Cardiac muscle cell (in vitro differentiated cells and primary cell): ENCODE measurements at regions not wholly inside any gene's neighbourhood (a gene's known extent, or its start where the extent isn't known, plus 50 kb on each side); places are given as distances from the start of the nearest gene placed in this dataset.

Source experiments
- DNase-seq, 2 donors: peaks; one replicate each; pipeline versions ENCODE4 v3.0.0 to v3.0.0-alpha.2; 2010 to 2017; ENCODE audit warnings: low read depth in 1 of 2, low spot score in 1 of 2
- H3K27ac ChIP-seq: fragments of 200-600 bp; sonication (generic); 2 replicates; pipeline ENCODE4 v1.5.1; 2016
- H3K27me3 ChIP-seq: fragments of 200-600 bp; sonication (generic); 2 replicates; pipeline ENCODE4 v1.6.0; 2016; ENCODE audit warnings: control low read depth
- H3K36me3 ChIP-seq: fragments of 200-600 bp; sonication (generic); 2 replicates; pipeline ENCODE4 v1.5.1; 2016; ENCODE audit warnings: control low read depth
- H3K4me1 ChIP-seq: fragments of 200-600 bp; sonication (generic); 2 replicates; pipeline ENCODE4 v1.8.1; 2017; ENCODE audit warnings: low read depth, mild to moderate bottlenecking, mixed run types
- H3K4me3 ChIP-seq: fragments of 200-600 bp; sonication (generic); 2 replicates; pipeline ENCODE4 v1.5.1; 2016; ENCODE audit warnings: mild to moderate bottlenecking
- H3K9me3 ChIP-seq: fragments of 200-600 bp; sonication (generic); 2 replicates; pipeline ENCODE4 v1.5.1; 2017; ENCODE audit warnings: low read depth, mild to moderate bottlenecking, control low read depth
- TF ChIP-seq, protein P1 (sequence below): IDR thresholded peaks from 2 replicates; pipeline ENCODE4 v1.5.1; 2012; ENCODE audit warnings: low read depth, mild to moderate bottlenecking, low read length

DNA sequence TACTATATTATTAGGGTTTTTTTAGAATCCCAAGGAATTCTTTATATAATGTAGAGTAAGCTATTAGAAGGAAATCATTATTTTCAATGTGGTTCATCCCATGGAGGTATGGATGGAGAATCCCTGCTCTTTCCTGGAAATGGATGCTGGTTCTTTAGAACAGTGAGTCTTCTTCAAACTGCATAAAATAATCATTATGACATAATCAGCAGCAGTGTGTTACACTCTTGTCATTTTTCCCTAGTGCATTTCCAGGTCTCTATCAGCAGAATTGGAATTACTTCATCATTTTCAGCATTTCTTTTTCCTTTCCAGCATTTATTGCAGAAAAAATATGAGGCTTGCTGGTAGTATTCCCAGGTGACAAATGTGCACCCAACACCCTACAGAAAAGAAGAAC lies 168.1 kb downstream of the ETAA1 start:
- no peaks in the 10 kb centered on the region for H3K27me3 ChIP-seq
- no peak for DNase-seq
- H3K4me3 ChIP-seq, result no peak overlapping the region
- H3K27ac ChIP-seq, result no peak overlapping the region
- TF ChIP-seq, protein P1, sequence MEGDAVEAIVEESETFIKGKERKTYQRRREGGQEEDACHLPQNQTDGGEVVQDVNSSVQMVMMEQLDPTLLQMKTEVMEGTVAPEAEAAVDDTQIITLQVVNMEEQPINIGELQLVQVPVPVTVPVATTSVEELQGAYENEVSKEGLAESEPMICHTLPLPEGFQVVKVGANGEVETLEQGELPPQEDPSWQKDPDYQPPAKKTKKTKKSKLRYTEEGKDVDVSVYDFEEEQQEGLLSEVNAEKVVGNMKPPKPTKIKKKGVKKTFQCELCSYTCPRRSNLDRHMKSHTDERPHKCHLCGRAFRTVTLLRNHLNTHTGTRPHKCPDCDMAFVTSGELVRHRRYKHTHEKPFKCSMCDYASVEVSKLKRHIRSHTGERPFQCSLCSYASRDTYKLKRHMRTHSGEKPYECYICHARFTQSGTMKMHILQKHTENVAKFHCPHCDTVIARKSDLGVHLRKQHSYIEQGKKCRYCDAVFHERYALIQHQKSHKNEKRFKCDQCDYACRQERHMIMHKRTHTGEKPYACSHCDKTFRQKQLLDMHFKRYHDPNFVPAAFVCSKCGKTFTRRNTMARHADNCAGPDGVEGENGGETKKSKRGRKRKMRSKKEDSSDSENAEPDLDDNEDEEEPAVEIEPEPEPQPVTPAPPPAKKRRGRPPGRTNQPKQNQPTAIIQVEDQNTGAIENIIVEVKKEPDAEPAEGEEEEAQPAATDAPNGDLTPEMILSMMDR, result no peak
- H3K9me3 ChIP-seq, result no peaks in the 10 kb centered on the region
- H3K4me1 ChIP-seq, result peaks cover 14% of the 10 kb centered on the region
- no peaks in the 10 kb centered on the region for H3K36me3 ChIP-seq

DNA sequence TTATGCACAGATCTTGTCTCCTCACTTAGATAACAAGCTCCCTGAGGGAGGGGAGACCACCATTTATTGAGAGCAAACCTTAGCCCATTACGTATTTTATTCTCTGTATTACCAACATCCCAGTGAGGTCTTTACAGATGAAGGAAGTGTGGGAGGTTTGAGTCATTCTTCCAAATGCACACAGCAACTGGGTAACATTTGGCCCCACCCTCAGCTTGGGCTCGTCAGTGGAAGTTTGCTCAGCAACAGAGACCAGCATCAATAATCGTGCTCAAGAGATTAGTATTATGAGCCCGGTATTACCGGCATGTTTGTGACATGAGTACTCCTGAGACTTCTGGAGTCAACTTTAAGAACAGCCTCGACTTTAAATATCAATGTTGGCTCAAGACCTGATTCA lies 168.6 kb downstream of the ETAA1 start:
- H3K4me3 ChIP-seq, result no peak overlapping the region
- no peaks in the 10 kb centered on the region for H3K9me3 ChIP-seq
- no peak overlapping the region for H3K27ac ChIP-seq
- DNase-seq, result peak in 1 of 2 donors; percentile 89
- TF ChIP-seq, protein P1, result no peak
- peaks cover 12% of the 10 kb centered on the region for H3K4me1 ChIP-seq
- no peaks in the 10 kb centered on the region for H3K36me3 ChIP-seq
- no peaks in the 10 kb centered on the region for H3K27me3 ChIP-seq

DNA sequence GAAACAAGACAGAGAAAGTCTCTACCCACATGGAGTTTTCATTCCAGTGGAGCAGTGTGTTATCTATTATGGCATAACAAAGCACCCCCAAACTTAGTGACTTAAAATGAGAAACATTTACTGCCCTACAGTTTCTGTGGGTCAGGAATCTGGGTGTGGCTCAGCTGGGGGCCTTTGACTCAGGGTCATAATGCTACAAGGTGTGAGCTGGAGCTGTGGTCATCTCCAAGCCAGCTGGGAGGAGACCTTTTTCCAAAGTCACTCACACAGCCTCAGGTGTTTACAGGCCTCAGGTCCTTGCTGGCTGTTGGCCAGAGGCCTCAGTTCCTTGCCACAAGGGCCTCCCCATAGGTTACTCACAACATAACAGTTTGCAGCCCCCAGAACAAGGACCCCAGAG lies 169.2 kb downstream of the ETAA1 start:
- H3K4me1 ChIP-seq, result peaks cover 6% of the 10 kb centered on the region
- H3K27me3 ChIP-seq, result no peaks in the 10 kb centered on the region
- TF ChIP-seq, protein P1, result no peak
- DNase-seq, result no peak
- H3K9me3 ChIP-seq, result no peaks in the 10 kb centered on the region
- H3K27ac ChIP-seq, result no peak overlapping the region
- no peaks in the 10 kb centered on the region for H3K36me3 ChIP-seq
- no peak overlapping the region for H3K4me3 ChIP-seq

DNA sequence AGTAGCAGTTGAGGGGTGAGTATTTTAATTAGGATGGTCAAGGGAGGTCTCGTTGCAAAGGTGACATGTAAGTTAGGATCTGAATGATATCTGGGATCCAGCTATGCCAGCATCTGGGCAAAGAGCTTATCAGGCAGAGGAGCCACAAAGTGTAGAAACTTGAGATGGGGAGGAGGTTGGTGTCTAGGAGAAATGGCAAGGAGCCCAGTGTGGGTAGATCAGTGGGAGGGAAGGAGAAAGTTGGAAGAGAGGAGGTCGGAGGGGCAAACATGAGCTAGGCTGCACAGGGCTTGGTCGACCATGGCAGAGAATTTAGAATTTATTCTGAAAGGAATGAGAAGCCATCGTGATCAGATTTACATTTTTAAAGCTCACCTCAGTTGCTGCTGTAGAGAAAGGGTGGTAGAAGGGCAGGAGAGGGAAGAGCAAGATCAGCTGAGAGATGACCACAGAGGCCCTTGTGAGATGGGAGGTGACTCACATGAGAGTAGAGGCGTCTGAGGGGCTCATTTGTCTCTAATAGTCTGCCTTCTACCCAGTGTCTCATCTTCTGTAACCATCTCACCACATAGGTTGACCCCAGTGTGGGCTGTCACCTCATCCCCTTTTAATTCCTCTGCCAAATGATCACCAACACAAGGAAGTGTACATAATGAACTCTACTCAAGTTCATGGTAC lies 170.0 kb downstream of the ETAA1 start:
- TF ChIP-seq, protein P1, result no peak
- no peaks in the 10 kb centered on the region for H3K9me3 ChIP-seq
- no peaks in the 10 kb centered on the region for H3K27me3 ChIP-seq
- H3K27ac ChIP-seq, result no peak overlapping the region
- DNase-seq, result peak in 1 of 2 donors; percentile 34
- no peaks in the 10 kb centered on the region for H3K4me1 ChIP-seq
- H3K36me3 ChIP-seq, result no peaks in the 10 kb centered on the region
- H3K4me3 ChIP-seq, result no peak overlapping the region

DNA sequence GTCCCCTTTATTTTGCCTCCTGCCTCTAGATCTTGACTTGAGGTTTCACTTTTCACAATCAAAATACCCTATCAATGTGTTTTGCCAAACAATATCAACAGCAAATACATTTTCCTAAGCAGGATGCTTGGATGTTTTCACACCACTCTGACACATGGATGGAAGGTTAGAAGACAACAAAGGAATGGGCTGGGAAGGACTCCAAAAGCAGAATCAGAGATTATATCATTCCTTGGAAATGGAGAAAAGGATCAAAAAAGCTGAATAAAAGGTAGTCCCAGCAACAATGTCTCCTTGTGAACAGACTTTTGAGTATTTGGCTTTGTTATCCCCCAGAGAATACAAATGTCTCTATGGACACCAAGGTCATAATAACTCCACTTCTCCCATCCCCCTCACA lies 170.8 kb downstream of the ETAA1 start:
- DNase-seq, result no peak
- Histone ChIP-seq H3K36me3 (no peaks in the 10 kb centered on the region), H3K4me3 (no peak overlapping the region), H3K27ac (no peak overlapping the region), H3K27me3 (no peaks in the 10 kb centered on the region), H3K9me3 (no peaks in the 10 kb centered on the region), H3K4me1 (no peaks in the 10 kb centered on the region)
- TF ChIP-seq, protein P1, result no peak
